Stimulated activated CD8-positive, alpha-beta memory T cell treated with anti-CD3 and anti-CD28 coated beads, Interleukin-7, amount 100 ng/mL, for 48 hours (primary cell): ENCODE measurements at regions not wholly inside any gene's neighbourhood (a gene's known extent, or its start where the extent isn't known, plus 50 kb on each side); places are given as distances from the start of the nearest gene placed in this dataset.

Source experiments
- DNase-seq, 2 donors: peaks; one replicate each; pipeline ENCODE4 v3.0.0-alpha.2; 2020; ENCODE audit warnings: low read depth in 1 of 2; ENCODE audit errors: extremely low read depth in 1 of 2

GRCh38 chr6:56772737-56773184 is 130.1 kb upstream of the DST start:
- DNase-seq: no peak

GRCh38 chr6:56771929-56772607 is 129.4 kb upstream of the DST start:
- DNase-seq: no peak

- DNase-seq: no peak
These were observed 128.5 kb upstream of the DST start for GRCh38 chr6:56771189-56771588.

GRCh38 chr6:56770011-56770520 is 127.4 kb upstream of the DST start:
- no peak for DNase-seq

GRCh38 chr6:56767892-56768531 is 125.3 kb upstream of the DST start:
- no peak for DNase-seq

- no peak for DNase-seq
These were observed 124.7 kb upstream of the DST start for GRCh38 chr6:56767435-56767834.

- DNase-seq: no peak
These were observed 124.1 kb upstream of the DST start for GRCh38 chr6:56766806-56767178.

- DNase-seq: no peak
These were observed 123.6 kb upstream of the DST start for GRCh38 chr6:56766139-56766805.

- no peak for DNase-seq
These were observed 122.8 kb upstream of the DST start for GRCh38 chr6:56765494-56765893.

GRCh38 chr6:56764081-56764566 is 121.4 kb upstream of the DST start:
- DNase-seq: no peak

GRCh38 chr6:56761651-56762050 is 119.0 kb upstream of the DST start:
- DNase-seq: no peak

GRCh38 chr6:56760842-56761241 is 118.2 kb upstream of the DST start:
- DNase-seq: no peak

- DNase-seq: no peak
These were observed 116.8 kb upstream of the DST start for GRCh38 chr6:56759521-56759920.

GRCh38 chr6:56758553-56758952 is 115.9 kb upstream of the DST start:
- no peak for DNase-seq

GRCh38 chr6:56758120-56758519 is 115.4 kb upstream of the DST start:
- no peak for DNase-seq

- DNase-seq: no peak
These were observed 114.9 kb upstream of the DST start for GRCh38 chr6:56757588-56757984.

- DNase-seq: no peak
These were observed 114.3 kb upstream of the DST start for GRCh38 chr6:56756791-56757587.

GRCh38 chr6:56756219-56756789 is 113.6 kb upstream of the DST start:
- DNase-seq: no peak

GRCh38 chr6:56755040-56755439 is 112.4 kb upstream of the DST start:
- DNase-seq: no peak

- DNase-seq: no peak
These were observed 111.1 kb upstream of the DST start for GRCh38 chr6:56753811-56754210.

- DNase-seq: no peak
These were observed 109.8 kb upstream of the DST start for GRCh38 chr6:56752534-56752933.
